GM19397 (cell line): ENCODE measurements at regions not wholly inside any gene's neighbourhood (a gene's known extent, or its start where the extent isn't known, plus 50 kb on each side); places are given as distances from the start of the nearest gene placed in this dataset.

Experiments
- ATAC-seq: cut with Tn5 transposase; IDR thresholded peaks from one replicate; pipeline ENCODE4 v1.9.1; 2021; ENCODE audit warnings: mild to moderate bottlenecking, moderate library complexity; ENCODE audit not compliant: unreplicated experiment

- no peak for ATAC-seq
These were observed 480.9 kb downstream of the ETV1 start for GRCh38 chr7:13508586-13508985.

DNA sequence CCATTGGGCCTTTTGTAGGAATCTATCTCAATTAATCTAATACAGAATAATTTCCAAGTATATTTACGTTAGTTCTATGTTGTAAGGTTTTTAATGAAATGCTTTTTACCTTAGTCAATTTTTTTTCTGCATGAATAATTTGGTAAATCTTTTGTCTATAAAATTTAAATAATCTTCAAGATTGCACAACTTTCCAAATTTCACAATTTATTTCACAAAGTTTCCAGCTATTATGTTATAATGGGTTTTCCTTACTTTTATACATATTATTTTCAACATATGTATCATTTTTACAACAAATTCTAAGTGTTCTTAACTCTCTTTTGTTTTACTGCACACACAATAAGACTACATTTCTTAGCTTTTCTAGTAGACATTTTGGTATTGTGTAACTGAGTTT, 470.7 kb downstream of the ETV1 start:
- no peak for ATAC-seq

DNA sequence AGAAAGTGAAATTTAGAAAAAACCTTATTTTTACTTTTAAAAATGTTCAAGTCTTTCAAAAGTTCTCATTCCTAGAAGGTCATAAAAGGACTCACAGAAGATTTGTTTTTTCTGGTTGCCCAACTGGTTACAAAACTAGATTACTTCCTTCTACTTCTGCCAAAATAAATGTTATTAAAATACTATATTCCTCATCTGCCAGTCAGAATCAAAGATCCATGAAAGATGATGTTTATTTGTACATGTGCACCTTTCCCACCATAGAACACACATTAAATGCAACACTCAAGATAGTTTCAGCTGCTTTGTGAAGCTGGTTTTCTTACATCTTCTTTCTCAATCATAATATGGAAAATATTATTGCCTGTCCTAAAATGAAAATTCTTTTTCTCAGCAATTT, 465.4 kb downstream of the ETV1 start:
- ATAC-seq = no peak

GRCh38 chr7:13532028-13532753, 457.3 kb downstream of the ETV1 start:
- no peak for ATAC-seq

DNA sequence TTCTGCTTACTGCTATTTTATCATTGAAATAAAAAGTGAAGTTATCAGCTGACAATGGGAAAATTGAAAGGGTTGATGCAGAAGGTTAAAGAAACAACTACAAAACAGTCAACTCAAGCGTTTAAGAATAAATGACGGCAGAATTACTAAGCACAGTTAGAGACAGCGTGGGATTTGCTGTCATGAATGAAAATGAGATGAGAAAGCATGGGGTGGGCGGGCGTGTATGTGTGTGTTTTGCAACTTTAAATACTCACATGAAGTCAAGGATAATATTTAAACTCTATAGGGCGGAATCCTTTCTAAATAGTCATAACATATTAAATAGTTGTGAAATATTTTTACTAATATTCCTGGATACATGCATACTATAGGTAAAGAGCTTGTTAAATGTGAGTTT, 450.8 kb downstream of the ETV1 start:
- no peak for ATAC-seq

DNA sequence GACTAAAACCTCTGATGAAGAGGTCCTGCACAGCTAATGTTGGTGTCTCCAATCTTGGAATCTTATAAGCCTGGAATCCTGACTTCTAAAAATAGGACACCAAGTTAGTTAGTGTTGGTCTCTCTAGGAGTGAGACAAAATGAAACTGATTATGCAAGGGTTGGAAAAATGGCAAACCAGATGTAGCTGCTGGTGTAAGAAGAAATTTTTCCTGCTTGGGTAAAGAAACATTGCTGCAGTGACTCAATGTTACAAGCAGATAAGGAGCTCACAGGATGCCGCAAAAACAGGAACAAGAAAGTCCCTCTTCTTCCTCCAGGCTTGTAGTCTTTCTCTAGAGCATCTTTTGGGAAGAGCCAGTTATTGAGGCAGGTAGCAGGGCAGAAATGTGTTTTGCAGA, 449.0 kb downstream of the ETV1 start:
- no peak for ATAC-seq

- ATAC-seq = no peak
These were observed 448.1 kb downstream of the ETV1 start for GRCh38 chr7:13541326-13541725.

DNA sequence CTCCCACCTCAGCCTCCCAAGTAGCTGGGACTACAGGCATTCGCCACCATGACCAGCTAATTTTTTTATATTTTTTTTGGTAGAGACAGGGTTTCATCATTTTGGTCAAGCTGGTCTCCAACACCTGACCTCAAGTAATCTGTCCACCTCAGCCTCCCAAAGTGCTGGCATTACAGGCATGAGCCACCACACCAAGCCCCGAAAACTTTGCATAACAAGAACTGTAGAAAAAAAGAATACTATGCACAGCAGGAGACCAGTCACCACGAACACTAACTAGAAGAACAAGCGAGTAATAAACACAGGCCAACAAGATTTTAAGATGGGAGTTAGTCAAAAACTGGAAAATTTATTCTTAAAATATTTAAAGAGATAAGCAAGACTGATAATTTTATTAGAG, 447.0 kb downstream of the ETV1 start:
- no peak for ATAC-seq

- ATAC-seq = no peak
These were observed 438.0 kb downstream of the ETV1 start for GRCh38 chr7:13551503-13551902.

DNA sequence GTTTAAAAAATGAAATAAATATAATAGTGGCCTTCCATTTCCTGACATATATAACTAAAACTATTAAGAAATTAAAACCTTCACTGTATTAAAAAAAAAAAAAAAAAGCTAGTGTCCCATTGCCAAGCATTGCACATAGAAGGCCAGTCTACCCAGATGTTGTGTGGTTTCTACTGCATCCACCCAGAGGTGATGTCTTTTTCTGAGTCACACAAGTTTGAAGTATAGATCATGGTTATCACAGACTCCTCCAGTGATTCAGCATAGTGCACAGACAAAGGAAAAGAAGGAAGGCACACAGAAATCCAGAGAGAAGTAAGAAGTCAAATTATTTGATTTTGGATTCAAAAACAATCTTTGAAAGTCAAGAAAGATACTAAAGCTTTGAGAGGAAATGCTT, 429.0 kb downstream of the ETV1 start:
- no peak for ATAC-seq

GRCh38 chr7:13563257-13563656, 426.2 kb downstream of the ETV1 start:
- ATAC-seq = no peak

GRCh38 chr7:13563680-13564079, 425.8 kb downstream of the ETV1 start:
- ATAC-seq = no peak

DNA sequence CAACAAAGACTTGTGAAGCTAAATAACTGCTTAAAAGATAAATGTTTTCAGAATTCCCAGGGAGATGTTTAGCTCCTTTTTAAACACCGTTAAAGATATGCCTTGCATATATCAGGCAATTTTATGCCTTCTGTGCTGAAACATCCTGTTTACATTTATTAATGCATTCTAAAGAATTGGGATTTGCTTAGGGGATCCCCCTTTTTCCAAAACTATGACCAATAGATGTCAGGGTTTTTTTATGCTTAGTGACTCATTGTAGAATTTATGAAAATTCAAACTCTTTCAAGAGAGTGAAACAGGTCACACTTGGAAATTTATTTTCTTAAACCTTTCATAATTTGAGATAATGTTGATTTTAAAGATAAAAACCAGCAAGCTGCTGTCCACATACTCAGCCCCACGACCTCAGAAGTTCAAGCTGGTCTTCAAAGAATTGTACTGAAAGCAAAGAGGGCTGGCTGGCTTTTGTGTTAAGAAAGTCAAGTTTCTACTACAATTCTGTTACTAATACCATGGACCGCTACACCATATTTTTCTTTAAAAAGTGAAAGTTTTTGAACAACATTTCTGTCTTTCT, 411.8 kb downstream of the ETV1 start:
- ATAC-seq = no peak

GRCh38 chr7:13578294-13578693, 411.2 kb downstream of the ETV1 start:
- no peak for ATAC-seq

GRCh38 chr7:13581097-13581496, 408.4 kb downstream of the ETV1 start:
- ATAC-seq = no peak

GRCh38 chr7:13593854-13594253, 395.6 kb downstream of the ETV1 start:
- no peak for ATAC-seq

GRCh38 chr7:13602036-13602435, 387.4 kb downstream of the ETV1 start:
- no peak for ATAC-seq

DNA sequence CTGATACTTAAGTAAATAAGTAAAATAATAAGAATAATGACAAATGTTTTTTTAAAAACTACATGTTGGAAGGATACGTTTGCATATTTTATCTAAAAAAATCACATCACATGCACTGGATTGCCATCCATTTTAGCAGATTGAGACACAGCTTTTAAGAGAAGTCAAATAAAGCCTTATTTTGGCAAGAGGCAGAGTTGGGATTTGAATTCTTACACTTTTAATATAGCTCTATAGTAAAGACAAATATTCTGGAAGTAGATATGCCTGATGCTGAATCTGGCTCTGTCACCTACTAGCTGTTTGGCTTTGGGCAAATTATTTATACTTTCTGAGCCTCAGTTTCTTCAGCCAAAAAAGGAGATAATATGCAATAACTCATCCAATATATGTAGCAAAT, 386.4 kb downstream of the ETV1 start:
- no peak for ATAC-seq

GRCh38 chr7:13603661-13604060, 385.8 kb downstream of the ETV1 start:
- no peak for ATAC-seq

DNA sequence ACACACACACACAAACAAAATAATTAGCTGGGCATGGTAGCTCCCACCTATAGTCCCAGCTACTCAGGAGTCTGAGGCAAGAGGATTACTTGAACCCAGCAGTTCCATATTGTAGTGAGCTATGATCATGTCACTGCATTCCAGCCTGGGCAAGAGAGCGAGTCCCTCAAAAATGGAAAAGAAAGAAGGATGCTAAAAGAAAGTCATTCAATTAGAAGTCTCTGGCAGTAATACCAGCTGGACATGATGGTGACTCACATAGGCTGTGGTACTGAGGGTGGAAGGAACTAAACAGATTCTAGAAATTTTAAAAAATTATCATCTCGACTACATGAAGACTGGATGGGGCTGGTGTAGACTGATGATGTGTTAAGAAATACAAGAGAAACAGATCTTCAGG, 385.3 kb downstream of the ETV1 start:
- no peak for ATAC-seq

GRCh38 chr7:13610372-13610771, 379.1 kb downstream of the ETV1 start:
- no peak for ATAC-seq

GRCh38 chr7:13615679-13616078, 373.8 kb downstream of the ETV1 start:
- ATAC-seq = no peak

- ATAC-seq = no peak
These were observed 362.0 kb downstream of the ETV1 start for GRCh38 chr7:13627455-13627854.
